ENCODE measurements at regions not wholly inside any gene's neighbourhood (a gene's known extent, or its start where the extent isn't known, plus 50 kb on each side); places are given as distances from the start of the nearest gene placed in this dataset.

GRCh38 chr18:79625195-79625923 lies 54.2 kb upstream of the CTDP1 start:
- TF ChIP-seq EZH2phosphoT487 (IDR thresholded peaks at IDR 0.05; ENCODE audit: low read length) (no peak), CTCF (IDR thresholded peaks at IDR 0.05; ENCODE audit: low read length) (no peak), EZH2 (optimal IDR thresholded peaks at IDR 0.05; ENCODE audit: low read depth, low read length) (no peak)

All from MM.1S (cell line).